NOMO-1 treated with dmso at 0.1 percent for 144 hours (cell line): ENCODE measurements at regions not wholly inside any gene's neighbourhood (a gene's known extent, or its start where the extent isn't known, plus 50 kb on each side); places are given as distances from the start of the nearest gene placed in this dataset.

Experiments used
- DNase-seq: peaks from one replicate; lab custom pipeline; 2025; ENCODE audit not compliant: unreplicated experiment; lab: John Stamatoyannopoulos, UW

GRCh38 chr4:53653484-53654053 lies 62.3 kb upstream of the LNX1 start:
- no peak for DNase-seq

DNA sequence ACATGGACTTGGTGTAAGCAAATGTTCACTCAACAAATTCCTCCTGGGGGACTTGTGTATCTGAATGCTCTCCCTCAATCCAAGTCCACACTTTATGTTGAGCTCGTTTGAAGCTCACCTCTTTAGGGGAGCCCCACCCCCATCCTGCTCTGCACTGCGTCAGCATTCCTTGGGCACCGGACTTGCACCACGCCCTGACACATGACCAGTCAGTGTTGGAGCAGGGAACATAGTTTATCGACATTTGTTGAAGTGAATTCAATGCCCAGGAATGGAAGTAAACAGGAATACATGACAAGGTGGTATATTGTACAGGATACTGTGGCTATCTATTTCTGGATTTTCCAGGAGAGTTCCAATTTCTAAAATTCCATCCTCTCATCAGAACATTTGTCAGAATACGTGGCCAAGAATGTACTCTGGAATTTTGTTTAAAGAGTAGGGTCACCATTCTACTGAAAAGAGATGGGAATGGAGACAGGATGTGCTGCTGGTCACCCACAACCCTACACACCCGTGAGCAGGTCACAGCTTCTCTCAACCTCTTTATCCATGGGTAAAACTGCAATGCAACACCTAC lies 60.0 kb upstream of the LNX1 start:
- DNase-seq = no peak

GRCh38 chr4:53649357-53649756 lies 58.1 kb upstream of the LNX1 start:
- DNase-seq = no peak

- peak; percentile 54 for DNase-seq
These were observed 56.3 kb upstream of the LNX1 start for GRCh38 chr4:53647547-53647946.

DNA sequence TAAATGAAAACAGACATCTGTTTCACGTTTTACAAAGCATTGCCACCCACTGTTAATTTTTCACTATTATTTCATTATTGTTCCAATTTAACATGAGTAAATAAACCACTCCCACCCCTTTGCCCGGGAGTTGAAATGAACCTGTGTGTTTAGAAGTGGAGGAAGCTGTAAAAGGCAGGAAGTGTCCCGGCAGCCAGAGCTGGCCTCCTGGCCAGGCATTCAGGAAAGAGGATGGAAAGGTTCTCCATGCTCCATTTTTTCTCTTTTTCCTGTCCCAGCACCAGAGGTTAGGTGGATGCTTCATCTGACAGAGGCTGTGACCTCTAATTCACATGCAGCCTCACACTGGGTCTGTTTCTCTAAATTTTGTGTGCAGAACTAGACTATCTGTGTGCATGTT lies 55.5 kb upstream of the LNX1 start:
- no peak for DNase-seq

GRCh38 chr4:53645108-53645507 lies 53.8 kb upstream of the LNX1 start:
- DNase-seq = no peak

- DNase-seq = peak; percentile 72
These were observed 53.3 kb upstream of the LNX1 start for GRCh38 chr4:53644607-53645006.
